WTC11 (cell line): ENCODE measurements at regions not wholly inside any gene's neighbourhood (a gene's known extent, or its start where the extent isn't known, plus 50 kb on each side); places are given as distances from the start of the nearest gene placed in this dataset.

ENCODE experiments used
- ATAC-seq: fragments of 200-7000 bp; cut with Tn5 transposase; 2 replicates; pipeline ENCODE4 v1.10.0; 2021; ENCODE audit warnings: mild to moderate bottlenecking, moderate library complexity
- CTCF ChIA-PET: fragments of 300-600 bp; sonication (Branson Sonifier 250); formaldehyde crosslinking; loops from one replicate; lab custom pipeline; 2021; ENCODE audit warnings: antibody characterized with exemption; lab: Charles Lee
- POLR2A ChIA-PET: fragments of 350-600 bp; sonication (Branson Sonifier 250); formaldehyde crosslinking; loops from one replicate; lab custom pipeline; 2021; ENCODE audit warnings: antibody characterized with exemption; lab: Charles Lee
- DNase-seq: peaks from one replicate; pipeline ENCODE4 v3.0.0; 2021; ENCODE audit warnings: low spot score
- H3K27ac Mint-ChIP-seq: 2 replicates; pipeline ENCODE4 v1.8.0; 2021; ENCODE audit warnings: mixed read lengths
- H3K27me3 Mint-ChIP-seq: 2 replicates; pipeline ENCODE4 v1.8.0; 2021; ENCODE audit warnings: low read depth, mild to moderate bottlenecking, moderate library complexity, mixed read lengths
- H3K36me3 Mint-ChIP-seq: 2 replicates; pipeline ENCODE4 v1.8.0; 2021; ENCODE audit warnings: mixed read lengths
- H3K4me1 Mint-ChIP-seq: 2 replicates; pipeline ENCODE4 v1.8.0; 2022; ENCODE audit warnings: mixed read lengths
- H3K4me3 Mint-ChIP-seq: 2 replicates; pipeline ENCODE4 v1.8.0; 2021; ENCODE audit warnings: mild to moderate bottlenecking, moderate library complexity, mixed read lengths
- H3K9me3 Mint-ChIP-seq: 2 replicates; pipeline ENCODE4 v1.8.0; 2021; ENCODE audit warnings: mixed read lengths
- ARID4B ChIP-seq: sonication (generic); formaldehyde crosslinking; IDR thresholded peaks from 2 replicates; pipeline ENCODE4 v1.8.0; 2023; ENCODE audit warnings: missing genetic modification reagents, mild to moderate bottlenecking, borderline replicate concordance
- E2F5 ChIP-seq: sonication (generic); formaldehyde crosslinking; IDR thresholded peaks from 2 replicates; pipeline ENCODE4 v1.8.1; 2022; ENCODE audit warnings: mild to moderate bottlenecking, moderate library complexity, missing genetic modification reagents
- NR2C2 ChIP-seq: sonication (generic); formaldehyde crosslinking; IDR thresholded peaks from 2 replicates; pipeline ENCODE4 v1.8.0; 2022; ENCODE audit warnings: mild to moderate bottlenecking, missing genetic modification reagents
- OVOL2 ChIP-seq: fragments of 250-450 bp; sonication (Bioruptor Pico); IDR thresholded peaks from 2 replicates; pipeline ENCODE4 v1.9.0; 2021; ENCODE audit warnings: mild to moderate bottlenecking, borderline replicate concordance
- RELA ChIP-seq: sonication (generic); formaldehyde crosslinking; IDR thresholded peaks from 2 replicates; pipeline ENCODE4 v1.8.1; 2022; ENCODE audit warnings: missing genetic modification reagents, mild to moderate bottlenecking, borderline replicate concordance
- SOX15 ChIP-seq: fragments of 250-450 bp; sonication (Bioruptor Pico); IDR thresholded peaks from 2 replicates; pipeline ENCODE4 v1.9.0; 2021; ENCODE audit warnings: mild to moderate bottlenecking
- SP1 ChIP-seq: sonication (generic); formaldehyde crosslinking; conservative IDR thresholded peaks from 2 replicates; pipeline ENCODE4 v1.8.1; 2022; ENCODE audit warnings: missing genetic modification reagents
- ZNF317 ChIP-seq: sonication (generic); formaldehyde crosslinking; IDR thresholded peaks from 2 replicates; pipeline ENCODE4 v1.8.1; 2023; ENCODE audit warnings: low read depth, mild to moderate bottlenecking, moderate library complexity, missing genetic modification reagents, borderline replicate concordance
- TF ChIP-seq, protein P1 (sequence below): sonication (generic); formaldehyde crosslinking; IDR thresholded peaks from 2 replicates; pipeline ENCODE4 v1.8.1; 2023; ENCODE audit warnings: mild to moderate bottlenecking, missing genetic modification reagents, borderline replicate concordance
- TF ChIP-seq, protein P2 (sequence below): sonication (generic); formaldehyde crosslinking; IDR thresholded peaks from 2 replicates; pipeline ENCODE4 v1.8.1; 2022; ENCODE audit warnings: low read depth, missing genetic modification reagents, borderline replicate concordance
- TF ChIP-seq, protein P3 (sequence below): fragments of 250-450 bp; sonication (Bioruptor Pico); IDR thresholded peaks from 2 replicates; pipeline ENCODE4 v2.1.2; 2022; ENCODE audit warnings: mild to moderate bottlenecking, moderate library complexity
- TF ChIP-seq, protein P4 (sequence below): sonication (generic); formaldehyde crosslinking; IDR thresholded peaks from 2 replicates; pipeline ENCODE4 v1.8.1; 2022; ENCODE audit warnings: missing genetic modification reagents, borderline replicate concordance
- TF ChIP-seq, protein P5 (sequence below): sonication (generic); formaldehyde crosslinking; IDR thresholded peaks from 2 replicates; pipeline ENCODE4 v1.8.0; 2023; ENCODE audit warnings: mild to moderate bottlenecking, missing genetic modification reagents
- TF ChIP-seq, protein P6 (sequence below): sonication (generic); formaldehyde crosslinking; IDR thresholded peaks from 2 replicates; pipeline ENCODE4 v1.8.0; 2022; ENCODE audit warnings: mild to moderate bottlenecking, missing genetic modification reagents

GRCh38 chr16:20181949-20182348 is 108.3 kb upstream of the GPR139 start (continued):
- TF ChIP-seq ARID4B (CRISPR knock-in tag), result no peak
- no peak for TF ChIP-seq RELA (CRISPR knock-in tag)
- TF ChIP-seq, protein P1, sequence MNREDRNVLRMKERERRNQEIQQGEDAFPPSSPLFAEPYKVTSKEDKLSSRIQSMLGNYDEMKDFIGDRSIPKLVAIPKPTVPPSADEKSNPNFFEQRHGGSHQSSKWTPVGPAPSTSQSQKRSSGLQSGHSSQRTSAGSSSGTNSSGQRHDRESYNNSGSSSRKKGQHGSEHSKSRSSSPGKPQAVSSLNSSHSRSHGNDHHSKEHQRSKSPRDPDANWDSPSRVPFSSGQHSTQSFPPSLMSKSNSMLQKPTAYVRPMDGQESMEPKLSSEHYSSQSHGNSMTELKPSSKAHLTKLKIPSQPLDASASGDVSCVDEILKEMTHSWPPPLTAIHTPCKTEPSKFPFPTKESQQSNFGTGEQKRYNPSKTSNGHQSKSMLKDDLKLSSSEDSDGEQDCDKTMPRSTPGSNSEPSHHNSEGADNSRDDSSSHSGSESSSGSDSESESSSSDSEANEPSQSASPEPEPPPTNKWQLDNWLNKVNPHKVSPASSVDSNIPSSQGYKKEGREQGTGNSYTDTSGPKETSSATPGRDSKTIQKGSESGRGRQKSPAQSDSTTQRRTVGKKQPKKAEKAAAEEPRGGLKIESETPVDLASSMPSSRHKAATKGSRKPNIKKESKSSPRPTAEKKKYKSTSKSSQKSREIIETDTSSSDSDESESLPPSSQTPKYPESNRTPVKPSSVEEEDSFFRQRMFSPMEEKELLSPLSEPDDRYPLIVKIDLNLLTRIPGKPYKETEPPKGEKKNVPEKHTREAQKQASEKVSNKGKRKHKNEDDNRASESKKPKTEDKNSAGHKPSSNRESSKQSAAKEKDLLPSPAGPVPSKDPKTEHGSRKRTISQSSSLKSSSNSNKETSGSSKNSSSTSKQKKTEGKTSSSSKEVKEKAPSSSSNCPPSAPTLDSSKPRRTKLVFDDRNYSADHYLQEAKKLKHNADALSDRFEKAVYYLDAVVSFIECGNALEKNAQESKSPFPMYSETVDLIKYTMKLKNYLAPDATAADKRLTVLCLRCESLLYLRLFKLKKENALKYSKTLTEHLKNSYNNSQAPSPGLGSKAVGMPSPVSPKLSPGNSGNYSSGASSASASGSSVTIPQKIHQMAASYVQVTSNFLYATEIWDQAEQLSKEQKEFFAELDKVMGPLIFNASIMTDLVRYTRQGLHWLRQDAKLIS (CRISPR knock-in tag), result no peak
- no peak for TF ChIP-seq SOX15
- TF ChIP-seq, protein P2, sequence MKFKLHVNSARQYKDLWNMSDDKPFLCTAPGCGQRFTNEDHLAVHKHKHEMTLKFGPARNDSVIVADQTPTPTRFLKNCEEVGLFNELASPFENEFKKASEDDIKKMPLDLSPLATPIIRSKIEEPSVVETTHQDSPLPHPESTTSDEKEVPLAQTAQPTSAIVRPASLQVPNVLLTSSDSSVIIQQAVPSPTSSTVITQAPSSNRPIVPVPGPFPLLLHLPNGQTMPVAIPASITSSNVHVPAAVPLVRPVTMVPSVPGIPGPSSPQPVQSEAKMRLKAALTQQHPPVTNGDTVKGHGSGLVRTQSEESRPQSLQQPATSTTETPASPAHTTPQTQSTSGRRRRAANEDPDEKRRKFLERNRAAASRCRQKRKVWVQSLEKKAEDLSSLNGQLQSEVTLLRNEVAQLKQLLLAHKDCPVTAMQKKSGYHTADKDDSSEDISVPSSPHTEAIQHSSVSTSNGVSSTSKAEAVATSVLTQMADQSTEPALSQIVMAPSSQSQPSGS (CRISPR knock-in tag), result no peak

GRCh38 chr16:20181416-20181815 is 107.7 kb upstream of the GPR139 start:
- H3K27me3 Mint-ChIP-seq, result peaks cover 20% of the 10 kb centered on the region
- H3K36me3 Mint-ChIP-seq, result no peaks in the 10 kb centered on the region
- POLR2A ChIA-PET, result no interaction called here
- H3K27ac Mint-ChIP-seq, result no peak overlapping the region
- H3K4me3 Mint-ChIP-seq, result no peak overlapping the region
- peaks cover 24% of the 10 kb centered on the region for H3K4me1 Mint-ChIP-seq
- TF ChIP-seq, protein P3, sequence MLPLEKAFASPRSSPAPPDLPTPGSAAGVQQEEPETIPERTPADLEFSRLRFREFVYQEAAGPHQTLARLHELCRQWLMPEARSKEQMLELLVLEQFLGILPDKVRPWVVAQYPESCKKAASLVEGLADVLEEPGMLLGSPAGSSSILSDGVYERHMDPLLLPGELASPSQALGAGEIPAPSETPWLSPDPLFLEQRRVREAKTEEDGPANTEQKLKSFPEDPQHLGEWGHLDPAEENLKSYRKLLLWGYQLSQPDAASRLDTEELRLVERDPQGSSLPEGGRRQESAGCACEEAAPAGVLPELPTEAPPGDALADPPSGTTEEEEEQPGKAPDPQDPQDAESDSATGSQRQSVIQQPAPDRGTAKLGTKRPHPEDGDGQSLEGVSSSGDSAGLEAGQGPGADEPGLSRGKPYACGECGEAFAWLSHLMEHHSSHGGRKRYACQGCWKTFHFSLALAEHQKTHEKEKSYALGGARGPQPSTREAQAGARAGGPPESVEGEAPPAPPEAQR (CRISPR knock-in tag), result no peak
- TF ChIP-seq, protein P2 (CRISPR knock-in tag), result no peak
- TF ChIP-seq E2F5 (CRISPR knock-in tag) (no peak), ZNF317 (CRISPR knock-in tag) (no peak), SP1 (no peak), OVOL2 (CRISPR knock-in tag) (no peak), NR2C2 (CRISPR knock-in tag) (no peak)
- TF ChIP-seq, protein P4, sequence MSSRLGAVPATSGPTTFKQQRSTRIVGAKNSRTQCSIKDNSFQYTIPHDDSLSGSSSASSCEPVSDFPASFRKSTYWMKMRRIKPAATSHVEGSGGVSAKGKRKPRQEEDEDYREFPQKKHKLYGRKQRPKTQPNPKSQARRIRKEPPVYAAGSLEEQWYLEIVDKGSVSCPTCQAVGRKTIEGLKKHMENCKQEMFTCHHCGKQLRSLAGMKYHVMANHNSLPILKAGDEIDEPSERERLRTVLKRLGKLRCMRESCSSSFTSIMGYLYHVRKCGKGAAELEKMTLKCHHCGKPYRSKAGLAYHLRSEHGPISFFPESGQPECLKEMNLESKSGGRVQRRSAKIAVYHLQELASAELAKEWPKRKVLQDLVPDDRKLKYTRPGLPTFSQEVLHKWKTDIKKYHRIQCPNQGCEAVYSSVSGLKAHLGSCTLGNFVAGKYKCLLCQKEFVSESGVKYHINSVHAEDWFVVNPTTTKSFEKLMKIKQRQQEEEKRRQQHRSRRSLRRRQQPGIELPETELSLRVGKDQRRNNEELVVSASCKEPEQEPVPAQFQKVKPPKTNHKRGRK (CRISPR knock-in tag), result no peak
- TF ChIP-seq, protein P5, sequence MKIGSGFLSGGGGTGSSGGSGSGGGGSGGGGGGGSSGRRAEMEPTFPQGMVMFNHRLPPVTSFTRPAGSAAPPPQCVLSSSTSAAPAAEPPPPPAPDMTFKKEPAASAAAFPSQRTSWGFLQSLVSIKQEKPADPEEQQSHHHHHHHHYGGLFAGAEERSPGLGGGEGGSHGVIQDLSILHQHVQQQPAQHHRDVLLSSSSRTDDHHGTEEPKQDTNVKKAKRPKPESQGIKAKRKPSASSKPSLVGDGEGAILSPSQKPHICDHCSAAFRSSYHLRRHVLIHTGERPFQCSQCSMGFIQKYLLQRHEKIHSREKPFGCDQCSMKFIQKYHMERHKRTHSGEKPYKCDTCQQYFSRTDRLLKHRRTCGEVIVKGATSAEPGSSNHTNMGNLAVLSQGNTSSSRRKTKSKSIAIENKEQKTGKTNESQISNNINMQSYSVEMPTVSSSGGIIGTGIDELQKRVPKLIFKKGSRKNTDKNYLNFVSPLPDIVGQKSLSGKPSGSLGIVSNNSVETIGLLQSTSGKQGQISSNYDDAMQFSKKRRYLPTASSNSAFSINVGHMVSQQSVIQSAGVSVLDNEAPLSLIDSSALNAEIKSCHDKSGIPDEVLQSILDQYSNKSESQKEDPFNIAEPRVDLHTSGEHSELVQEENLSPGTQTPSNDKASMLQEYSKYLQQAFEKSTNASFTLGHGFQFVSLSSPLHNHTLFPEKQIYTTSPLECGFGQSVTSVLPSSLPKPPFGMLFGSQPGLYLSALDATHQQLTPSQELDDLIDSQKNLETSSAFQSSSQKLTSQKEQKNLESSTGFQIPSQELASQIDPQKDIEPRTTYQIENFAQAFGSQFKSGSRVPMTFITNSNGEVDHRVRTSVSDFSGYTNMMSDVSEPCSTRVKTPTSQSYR, result no peak
- TF ChIP-seq, protein P6, sequence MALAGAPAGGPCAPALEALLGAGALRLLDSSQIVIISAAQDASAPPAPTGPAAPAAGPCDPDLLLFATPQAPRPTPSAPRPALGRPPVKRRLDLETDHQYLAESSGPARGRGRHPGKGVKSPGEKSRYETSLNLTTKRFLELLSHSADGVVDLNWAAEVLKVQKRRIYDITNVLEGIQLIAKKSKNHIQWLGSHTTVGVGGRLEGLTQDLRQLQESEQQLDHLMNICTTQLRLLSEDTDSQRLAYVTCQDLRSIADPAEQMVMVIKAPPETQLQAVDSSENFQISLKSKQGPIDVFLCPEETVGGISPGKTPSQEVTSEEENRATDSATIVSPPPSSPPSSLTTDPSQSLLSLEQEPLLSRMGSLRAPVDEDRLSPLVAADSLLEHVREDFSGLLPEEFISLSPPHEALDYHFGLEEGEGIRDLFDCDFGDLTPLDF (CRISPR knock-in tag), result no peak
- DNase-seq (no peak), ATAC-seq (no peak)
- CTCF ChIA-PET, result no interaction called here
- H3K9me3 Mint-ChIP-seq, result peaks cover 5% of the 10 kb centered on the region
